ENCODE measurements at regions not wholly inside any gene's neighbourhood (a gene's known extent, or its start where the extent isn't known, plus 50 kb on each side); places are given as distances from the start of the nearest gene placed in this dataset.
"Not testable (repeated sequence)": the region's sequence is repeated elsewhere in the genome, so short reads cannot be mapped to it uniquely, and the experiment has no call there.

DNA sequence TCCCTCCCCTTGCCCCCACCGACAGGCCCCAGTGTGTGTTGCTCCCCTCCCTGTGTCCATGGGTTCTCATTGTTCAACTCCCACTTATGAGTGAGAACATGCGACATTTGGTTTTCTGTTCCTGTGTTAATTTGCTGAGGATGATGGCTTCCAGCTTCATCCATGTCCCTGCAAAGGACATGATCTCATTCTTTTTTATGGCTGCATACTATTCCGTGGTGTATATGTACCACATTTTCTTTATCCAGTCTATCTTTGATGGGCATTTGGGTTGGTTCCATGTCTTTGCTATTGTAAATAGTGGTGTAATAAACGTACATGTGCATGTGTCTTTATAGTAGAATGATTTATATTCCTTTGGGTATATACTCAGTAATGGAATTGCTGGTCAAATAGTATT lies 85.6 kb upstream of the NFASC start:
- TF ChIP-seq, protein P1, sequence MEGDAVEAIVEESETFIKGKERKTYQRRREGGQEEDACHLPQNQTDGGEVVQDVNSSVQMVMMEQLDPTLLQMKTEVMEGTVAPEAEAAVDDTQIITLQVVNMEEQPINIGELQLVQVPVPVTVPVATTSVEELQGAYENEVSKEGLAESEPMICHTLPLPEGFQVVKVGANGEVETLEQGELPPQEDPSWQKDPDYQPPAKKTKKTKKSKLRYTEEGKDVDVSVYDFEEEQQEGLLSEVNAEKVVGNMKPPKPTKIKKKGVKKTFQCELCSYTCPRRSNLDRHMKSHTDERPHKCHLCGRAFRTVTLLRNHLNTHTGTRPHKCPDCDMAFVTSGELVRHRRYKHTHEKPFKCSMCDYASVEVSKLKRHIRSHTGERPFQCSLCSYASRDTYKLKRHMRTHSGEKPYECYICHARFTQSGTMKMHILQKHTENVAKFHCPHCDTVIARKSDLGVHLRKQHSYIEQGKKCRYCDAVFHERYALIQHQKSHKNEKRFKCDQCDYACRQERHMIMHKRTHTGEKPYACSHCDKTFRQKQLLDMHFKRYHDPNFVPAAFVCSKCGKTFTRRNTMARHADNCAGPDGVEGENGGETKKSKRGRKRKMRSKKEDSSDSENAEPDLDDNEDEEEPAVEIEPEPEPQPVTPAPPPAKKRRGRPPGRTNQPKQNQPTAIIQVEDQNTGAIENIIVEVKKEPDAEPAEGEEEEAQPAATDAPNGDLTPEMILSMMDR (conservative IDR thresholded peaks at IDR 0.05 in 1 of 2, IDR thresholded peaks at IDR 0.05 in 1 of 2; ENCODE audit: low read depth in 1 of 2, low read length in 2 of 2), result not testable (repeated sequence)
- not testable (repeated sequence) for TF ChIP-seq EZH2 (IDR thresholded peaks at IDR 0.05; ENCODE audit: low read length, missing control alignments)

All from fibroblast of lung (primary cell).